NOMO-1 treated with dmso at 0.1 percent for 144 hours (cell line): ENCODE measurements at regions not wholly inside any gene's neighbourhood (a gene's known extent, or its start where the extent isn't known, plus 50 kb on each side); places are given as distances from the start of the nearest gene placed in this dataset.
"Not testable (repeated sequence)": the region's sequence is repeated elsewhere in the genome, so short reads cannot be mapped to it uniquely, and the experiment has no call there.

Experiments used
- DNase-seq: peaks from one replicate; lab custom pipeline; 2025; ENCODE audit not compliant: unreplicated experiment; lab: John Stamatoyannopoulos, UW

DNA sequence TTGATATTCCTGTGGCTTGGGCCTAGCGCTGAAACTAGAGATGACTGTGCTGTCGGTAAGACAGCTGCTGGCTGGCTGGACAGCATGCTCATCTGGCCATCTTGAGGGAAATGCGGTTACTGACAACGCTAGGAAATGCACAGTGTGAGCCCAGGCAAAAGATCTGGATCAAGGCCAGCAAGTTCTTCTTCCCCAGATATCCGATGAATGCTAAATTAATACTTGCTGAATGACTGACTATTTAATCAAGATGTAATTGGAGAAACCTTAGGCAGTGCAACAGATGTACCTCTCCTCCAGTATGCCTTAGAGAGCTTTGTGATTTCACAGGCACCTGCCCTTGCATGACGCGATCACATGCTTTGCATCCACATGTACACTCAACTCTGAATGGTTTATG lies 659.1 kb downstream of the EFNA5 start:
- no peak for DNase-seq

GRCh38 chr5:107010060-107010459 lies 660.7 kb downstream of the EFNA5 start:
- DNase-seq, result no peak

- DNase-seq, result no peak
These were observed 665.1 kb downstream of the EFNA5 start for GRCh38 chr5:107005653-107006052.

DNA sequence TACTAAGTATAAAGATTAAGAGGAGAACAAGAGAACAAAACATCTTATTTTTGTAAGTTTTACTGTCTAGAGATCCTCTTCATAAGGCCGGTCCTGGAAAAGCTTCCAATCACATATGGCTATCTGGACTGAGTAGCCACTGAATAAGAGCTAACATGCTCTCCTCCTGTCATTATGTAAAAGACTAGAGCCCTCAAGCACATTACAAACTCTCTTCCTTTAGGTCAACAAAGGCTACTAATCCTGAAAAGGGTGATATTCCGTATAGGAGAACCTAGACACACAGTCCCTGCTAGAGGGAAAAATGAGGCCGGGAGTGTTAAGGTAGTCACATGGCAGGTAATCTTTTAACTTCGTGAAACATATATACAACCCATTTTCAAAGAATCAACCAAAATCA lies 665.6 kb downstream of the EFNA5 start:
- no peak for DNase-seq

DNA sequence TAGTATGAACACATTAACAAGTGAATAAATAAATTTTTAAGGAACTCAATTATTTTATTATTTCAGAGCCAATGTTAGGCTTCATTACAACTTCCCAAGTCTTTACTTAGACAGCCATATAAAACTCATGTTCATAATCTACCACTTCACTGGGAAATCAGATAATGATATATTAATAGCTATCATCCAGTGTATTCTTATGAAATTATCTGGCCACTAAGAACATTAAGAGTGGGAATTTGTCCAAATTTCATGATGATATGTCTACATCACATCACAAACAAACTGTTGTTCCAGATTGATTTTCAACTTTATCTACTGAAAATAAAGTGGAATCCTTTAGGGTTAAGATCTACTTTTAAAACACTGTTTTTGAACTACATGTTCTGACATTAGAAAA lies 668.6 kb downstream of the EFNA5 start:
- DNase-seq, result no peak

GRCh38 chr5:106999506-106999905 lies 671.2 kb downstream of the EFNA5 start:
- DNase-seq, result not testable (repeated sequence)

GRCh38 chr5:106986006-106986405 lies 684.7 kb downstream of the EFNA5 start:
- DNase-seq, result no peak

DNA sequence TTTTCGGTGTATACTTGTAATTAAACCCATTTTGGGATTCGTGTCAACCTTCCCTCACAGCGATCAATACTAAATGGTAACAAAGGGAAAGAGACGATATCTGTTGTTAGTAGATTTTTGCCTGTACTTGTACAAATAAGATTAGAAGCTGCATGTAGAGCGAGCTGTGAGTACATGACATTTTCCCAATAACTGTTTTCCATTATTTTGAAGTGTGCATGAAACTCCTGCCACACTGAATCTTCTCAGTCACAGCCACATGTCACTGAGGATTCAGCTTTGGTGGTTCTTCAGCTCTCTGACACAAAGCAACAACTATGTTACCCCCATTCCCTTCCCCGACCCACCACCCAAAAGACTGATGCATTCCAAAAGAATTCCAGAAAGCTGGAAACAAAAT lies 685.6 kb downstream of the EFNA5 start:
- no peak for DNase-seq

GRCh38 chr5:106979178-106979577 lies 691.6 kb downstream of the EFNA5 start:
- not testable (repeated sequence) for DNase-seq

DNA sequence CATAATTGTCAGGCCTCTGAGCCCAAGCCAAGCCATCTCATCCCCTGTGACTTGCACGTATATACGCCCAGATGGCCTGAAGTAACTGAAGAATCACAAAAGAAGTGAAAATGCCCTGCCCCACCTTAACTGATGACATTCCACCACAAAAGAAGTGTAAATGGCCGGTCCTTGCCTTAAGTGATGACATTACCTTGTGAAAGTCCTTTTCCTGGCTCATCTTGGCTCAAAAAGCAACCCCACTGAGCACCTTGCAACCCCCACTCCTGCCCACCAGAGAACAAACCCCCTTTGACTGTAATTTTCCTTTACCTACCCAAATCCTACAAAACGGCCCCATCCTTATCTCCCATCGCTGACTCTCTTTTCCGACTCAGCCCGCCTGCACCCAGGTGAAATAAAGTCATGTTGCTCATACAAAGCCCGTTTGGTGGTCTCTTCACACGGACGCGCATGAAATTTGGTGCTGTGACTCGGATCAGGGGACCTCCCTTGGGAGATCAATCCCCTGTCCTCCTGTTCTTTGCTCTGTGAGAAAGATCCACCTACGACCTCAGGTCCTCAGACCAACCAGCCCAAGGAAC lies 692.1 kb downstream of the EFNA5 start:
- DNase-seq, result not testable (repeated sequence)

DNA sequence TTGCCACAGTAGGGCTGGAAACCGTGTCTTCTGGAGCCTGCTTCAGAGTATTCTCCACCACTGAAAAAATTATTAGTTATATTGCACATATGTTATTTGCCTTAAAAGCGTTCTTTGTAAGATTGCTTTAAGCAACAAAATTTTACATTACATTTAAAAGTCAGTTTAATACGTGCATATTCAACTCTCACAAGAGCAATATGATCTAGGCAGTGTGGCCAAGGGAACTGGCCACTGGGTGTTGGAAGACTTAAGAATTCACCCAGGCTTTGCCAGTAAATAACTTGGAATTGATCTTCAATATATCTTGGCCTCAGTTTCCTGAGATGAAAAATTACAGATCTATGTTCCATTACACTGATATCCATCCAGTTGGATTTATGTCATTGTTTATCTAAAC lies 694.4 kb downstream of the EFNA5 start:
- DNase-seq, result no peak

DNA sequence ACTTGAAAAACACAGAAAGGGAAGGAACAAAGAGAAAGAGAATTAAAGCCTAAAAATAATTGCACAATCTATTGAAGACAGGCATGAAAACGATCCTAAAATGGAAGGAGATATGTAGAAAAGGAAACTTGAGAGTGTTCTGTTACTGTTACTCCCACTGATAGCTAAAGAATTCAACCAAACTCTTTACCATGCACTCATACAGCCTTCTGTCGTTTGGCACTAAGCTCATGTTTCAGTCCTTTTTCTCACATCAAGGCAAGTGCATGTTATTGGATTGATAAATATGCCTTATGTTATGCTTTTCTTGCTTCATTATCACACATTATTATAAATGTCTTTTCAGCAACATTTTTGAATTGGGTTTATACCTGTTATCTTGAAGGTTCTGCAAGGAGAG lies 696.5 kb downstream of the EFNA5 start:
- DNase-seq, result no peak

GRCh38 chr5:106966686-106967315 lies 703.9 kb downstream of the EFNA5 start:
- no peak for DNase-seq

DNA sequence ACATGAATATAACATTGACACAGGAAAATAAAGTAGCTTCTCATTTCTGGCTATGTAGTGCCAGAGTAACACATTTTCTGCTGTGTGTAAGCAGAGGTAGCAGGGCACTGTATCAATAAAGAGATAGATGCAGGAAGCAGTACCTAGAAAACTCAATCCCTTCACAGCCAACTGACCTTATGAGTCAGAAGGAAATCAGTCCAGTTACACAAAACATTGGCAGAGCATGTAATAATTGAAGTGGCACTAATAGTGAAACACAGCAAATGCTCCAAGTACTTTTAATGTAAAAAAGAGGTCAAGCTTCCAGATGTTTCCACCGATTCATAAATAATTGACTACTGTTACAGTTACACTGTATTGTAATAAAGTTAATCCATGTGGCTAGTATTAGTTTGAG lies 706.6 kb downstream of the EFNA5 start:
- DNase-seq, result no peak

- DNase-seq, result no peak
These were observed 707.1 kb downstream of the EFNA5 start for GRCh38 chr5:106963630-106964029.

DNA sequence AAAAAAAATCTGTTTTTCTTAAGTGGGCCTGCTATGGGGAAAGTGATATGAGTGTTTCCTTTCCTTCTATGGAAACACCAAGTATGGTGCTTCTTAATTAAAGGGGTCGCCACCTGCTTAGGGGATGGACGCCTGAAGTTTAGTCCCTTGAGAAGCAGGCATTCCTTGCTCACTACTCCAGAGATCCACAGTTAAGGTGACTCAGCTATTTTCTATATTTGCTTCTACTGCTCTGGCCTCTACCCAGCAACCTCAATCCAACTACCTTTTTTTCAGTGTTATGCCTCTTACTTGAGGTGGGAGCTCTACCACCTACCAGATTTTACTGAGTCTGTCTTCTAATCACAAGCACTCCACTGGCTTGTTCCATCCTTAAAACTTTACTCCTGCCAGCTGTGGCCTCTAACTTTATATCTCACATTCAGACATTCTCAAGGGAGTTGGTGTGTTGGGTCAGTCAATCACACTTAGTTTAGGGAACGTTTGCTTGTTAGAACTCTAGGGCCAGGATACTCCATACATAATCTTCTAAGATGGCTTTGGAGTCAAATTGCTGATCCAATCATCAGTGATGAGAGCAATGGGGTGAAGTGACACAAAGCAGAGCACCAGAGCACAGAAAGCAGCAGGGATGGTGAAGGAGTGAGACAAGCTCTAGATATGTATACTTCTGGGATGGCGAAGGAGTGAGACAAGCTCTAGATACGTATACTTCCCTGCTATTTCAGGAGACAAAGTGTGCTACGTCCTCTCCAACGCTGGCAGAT lies 708.1 kb downstream of the EFNA5 start:
- DNase-seq, result no peak

DNA sequence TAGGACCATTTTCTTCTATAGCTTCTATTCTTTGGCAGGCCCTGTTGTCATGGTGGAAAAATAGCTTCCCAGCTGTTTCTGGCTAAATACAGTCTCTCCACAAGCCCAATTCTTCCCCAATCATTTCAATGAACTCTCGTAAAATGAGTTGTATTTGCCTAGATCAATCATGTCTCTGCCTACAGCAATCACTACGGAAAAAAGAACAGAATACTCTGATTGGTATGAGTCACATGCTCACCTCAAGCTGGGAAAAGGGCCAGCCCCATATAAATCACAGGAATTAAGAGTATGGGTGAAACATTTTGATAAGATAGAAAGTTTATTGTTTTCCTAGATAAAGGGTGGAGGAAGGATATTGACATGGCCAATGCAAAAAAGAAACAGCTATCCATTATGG lies 711.4 kb downstream of the EFNA5 start:
- no peak for DNase-seq

GRCh38 chr5:106957336-106957735 lies 713.4 kb downstream of the EFNA5 start:
- DNase-seq, result no peak

DNA sequence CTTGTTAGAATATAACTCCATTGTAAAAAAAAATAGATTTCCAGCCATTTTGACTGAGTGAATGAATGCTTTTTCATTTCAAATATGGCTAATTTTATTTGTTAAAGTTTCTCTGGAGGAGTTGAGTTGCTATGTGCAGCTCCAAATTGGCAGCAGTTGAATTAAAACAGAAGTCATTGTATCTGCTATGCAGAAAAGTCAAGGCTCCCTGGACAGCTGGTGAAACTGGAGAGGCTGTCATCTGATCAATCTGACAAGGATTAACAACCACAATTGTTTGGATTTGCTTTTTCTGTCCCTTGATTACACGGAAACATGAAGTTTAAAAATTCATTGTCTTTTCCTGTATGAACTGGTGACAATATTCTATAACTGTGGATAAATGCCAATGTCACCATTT lies 713.9 kb downstream of the EFNA5 start:
- no peak for DNase-seq

GRCh38 chr5:106956187-106956586 lies 714.5 kb downstream of the EFNA5 start:
- DNase-seq, result no peak

GRCh38 chr5:106940986-106941385 lies 729.8 kb downstream of the EFNA5 start:
- no peak for DNase-seq

DNA sequence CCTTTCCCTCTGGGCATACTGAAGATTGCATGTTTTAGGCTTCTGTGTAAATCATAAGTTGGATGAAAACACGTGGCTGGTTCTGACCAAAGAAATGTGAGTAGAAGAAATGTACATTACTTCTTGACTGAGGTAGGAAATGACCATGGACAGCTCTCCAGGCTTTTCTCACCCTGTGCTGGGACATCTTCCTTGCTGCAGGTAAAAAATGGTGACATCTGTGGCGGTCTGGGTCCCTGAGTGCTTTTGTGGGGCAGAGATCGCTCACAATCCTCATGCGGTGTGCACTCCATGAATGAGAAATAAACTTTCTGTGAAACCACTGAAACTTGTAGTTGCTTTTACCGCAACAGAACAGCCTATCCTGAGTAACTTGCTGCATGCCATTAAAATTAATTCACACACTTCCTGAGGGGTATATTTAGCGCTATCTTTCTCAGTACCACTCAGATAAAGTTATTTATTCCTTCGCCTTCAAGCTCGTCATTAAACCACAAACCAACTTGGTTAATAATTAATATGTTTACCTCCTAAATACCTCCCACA lies 730.4 kb downstream of the EFNA5 start:
- DNase-seq, result no peak
